ENCODE measurements at regions not wholly inside any gene's neighbourhood (a gene's known extent, or its start where the extent isn't known, plus 50 kb on each side); places are given as distances from the start of the nearest gene placed in this dataset.

DNA sequence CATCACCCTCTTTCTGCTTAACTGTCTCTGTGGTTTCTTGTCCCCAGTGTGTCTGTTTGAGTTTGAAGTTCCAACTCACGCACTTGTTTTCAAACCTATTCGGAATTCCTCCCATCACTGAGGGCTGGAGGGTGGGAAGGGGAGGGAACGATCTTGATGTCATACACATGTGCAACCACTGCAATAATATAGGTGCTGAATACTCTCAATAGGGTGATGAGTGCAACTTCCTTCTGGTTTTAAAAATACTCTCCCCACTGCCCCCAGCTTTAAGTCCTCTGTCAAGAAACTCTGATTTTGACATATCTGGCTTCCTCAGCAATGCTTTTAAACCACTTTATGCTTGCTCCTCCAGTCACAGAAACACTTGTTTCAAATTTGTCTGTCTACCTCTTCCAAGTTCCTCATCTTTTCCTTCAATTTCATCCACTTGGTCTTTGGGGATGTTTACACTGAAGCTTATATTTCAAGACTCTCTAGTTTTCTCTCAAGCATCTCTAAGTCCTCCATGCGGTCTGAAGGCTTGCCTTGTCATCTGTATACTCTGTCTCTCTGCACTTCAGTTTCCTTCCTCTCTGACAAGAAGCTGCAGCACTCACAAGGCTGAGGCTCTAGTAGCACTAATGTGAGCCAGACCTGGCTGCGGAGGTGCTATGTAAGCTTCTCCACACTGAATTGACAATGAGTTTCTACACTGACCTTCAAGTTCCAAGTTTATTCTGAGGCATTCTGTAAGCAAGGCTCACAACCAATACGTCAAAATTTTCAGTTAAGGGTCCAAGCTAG lies 422.3 kb downstream of the ZEB2 start:
- H3K4me3 Mint-ChIP-seq: no peak overlapping the region
- TF ChIP-seq, protein P1, sequence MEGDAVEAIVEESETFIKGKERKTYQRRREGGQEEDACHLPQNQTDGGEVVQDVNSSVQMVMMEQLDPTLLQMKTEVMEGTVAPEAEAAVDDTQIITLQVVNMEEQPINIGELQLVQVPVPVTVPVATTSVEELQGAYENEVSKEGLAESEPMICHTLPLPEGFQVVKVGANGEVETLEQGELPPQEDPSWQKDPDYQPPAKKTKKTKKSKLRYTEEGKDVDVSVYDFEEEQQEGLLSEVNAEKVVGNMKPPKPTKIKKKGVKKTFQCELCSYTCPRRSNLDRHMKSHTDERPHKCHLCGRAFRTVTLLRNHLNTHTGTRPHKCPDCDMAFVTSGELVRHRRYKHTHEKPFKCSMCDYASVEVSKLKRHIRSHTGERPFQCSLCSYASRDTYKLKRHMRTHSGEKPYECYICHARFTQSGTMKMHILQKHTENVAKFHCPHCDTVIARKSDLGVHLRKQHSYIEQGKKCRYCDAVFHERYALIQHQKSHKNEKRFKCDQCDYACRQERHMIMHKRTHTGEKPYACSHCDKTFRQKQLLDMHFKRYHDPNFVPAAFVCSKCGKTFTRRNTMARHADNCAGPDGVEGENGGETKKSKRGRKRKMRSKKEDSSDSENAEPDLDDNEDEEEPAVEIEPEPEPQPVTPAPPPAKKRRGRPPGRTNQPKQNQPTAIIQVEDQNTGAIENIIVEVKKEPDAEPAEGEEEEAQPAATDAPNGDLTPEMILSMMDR (conservative IDR thresholded peaks at IDR 0.05): no peak
- no peaks in the 10 kb centered on the region for H3K9me3 Mint-ChIP-seq
- Histone ChIP-seq H3K79me1 (ENCODE audit: insufficient read depth, low read depth, low read length, poor library complexity, severe bottlenecking) (no peaks in the 10 kb centered on the region), H3K9ac (ENCODE audit: extremely low read depth, insufficient read length, low read length) (no peak overlapping the region), H2BK20ac (ENCODE audit: low read depth, low read length, poor library complexity, severe bottlenecking) (no peak overlapping the region), H2AK5ac (ENCODE audit: insufficient read length, low read length) (no peak overlapping the region), H3K4ac (ENCODE audit: low read depth, low read length) (no peak overlapping the region), H2AFZ (ENCODE audit: low read length) (no peak overlapping the region), H3K4me2 (ENCODE audit: insufficient read depth, insufficient read length, low read length) (no peak overlapping the region), H3K27ac (ENCODE audit: insufficient read length, low read depth, low read length) (no peak overlapping the region), H4K20me1 (ENCODE audit: control insufficient read depth, insufficient read depth, insufficient read length) (no peaks in the 10 kb centered on the region), H3T11ph (ENCODE audit: low read length) (no peak overlapping the region), H4K8ac (replicated peaks; ENCODE audit: insufficient read length, low read depth, low read length) (no peak overlapping the region), H3K9me3 (ENCODE audit: control insufficient read depth, low read depth, low read length) (no peaks in the 10 kb centered on the region), H3K79me2 (ENCODE audit: insufficient read depth, low read length) (no peaks in the 10 kb centered on the region), H4K91ac (ENCODE audit: insufficient read length, low read depth, low read length) (no peak overlapping the region), H4K5ac (ENCODE audit: insufficient read length, low read depth, low read length) (no peak overlapping the region), H2BK5ac (ENCODE audit: insufficient read length, low read length) (no peak overlapping the region), H3K4me1 (ENCODE audit: insufficient read depth, low read length) (no peaks in the 10 kb centered on the region), H2BK12ac (ENCODE audit: insufficient read length, low read depth, low read length) (no peak overlapping the region), H3K14ac (ENCODE audit: insufficient read depth, low read length) (no peak overlapping the region), H3K23ac (ENCODE audit: insufficient read length, low read depth, low read length) (no peak overlapping the region), H2BK120ac (ENCODE audit: low read depth, low read length, poor library complexity, severe bottlenecking) (no peak overlapping the region), H3K27me3 (ENCODE audit: insufficient read depth, low read length) (no peaks in the 10 kb centered on the region), H3K23me2 (ENCODE audit: insufficient read length, low read depth, low read length, poor library complexity, severe bottlenecking) (no peaks in the 10 kb centered on the region), H3K56ac (ENCODE audit: insufficient read length, low read depth, low read length) (no peak overlapping the region), H3K18ac (ENCODE audit: insufficient read length, low read depth, low read length) (no peak overlapping the region), H2BK15ac (ENCODE audit: low read depth, low read length) (no peak overlapping the region)
- H3K36me3 Mint-ChIP-seq (ENCODE audit: insufficient read depth in 1 of 3, low read depth in 3 of 3): no peaks in the 10 kb centered on the region
- H3K27ac Mint-ChIP-seq: no peak overlapping the region
- no peaks in the 10 kb centered on the region for H3K27me3 Mint-ChIP-seq (ENCODE audit: low read depth)
- no CpG with 5 or more reads among the region's 6 CpGs for WGBS (ENCODE audit: extremely low coverage, insufficient read length, low lambda C conversion rate)
- DNase-seq: no peak
- H3K4me1 Mint-ChIP-seq: peaks cover 3 to 6% of the 10 kb centered on the region in 2 experiments; a peak in 1 of 4 replicates

All from H9 (cell line).